Right renal pelvis (tissue), 4 donors: ENCODE measurements at regions not wholly inside any gene's neighbourhood (a gene's known extent, or its start where the extent isn't known, plus 50 kb on each side); places are given as distances from the start of the nearest gene placed in this dataset.
"Not testable (repeated sequence)": the region's sequence is repeated elsewhere in the genome, so short reads cannot be mapped to it uniquely, and the experiment has no call there.

ENCODE experiments used
- DNase-seq, 4 donors: peaks; one replicate each; pipeline ENCODE4 v3.0.0-alpha.2; 2013; ENCODE audit warnings: low read depth in 4 of 4, low spot score in 3 of 4, missing footprints in 1 of 4

DNA sequence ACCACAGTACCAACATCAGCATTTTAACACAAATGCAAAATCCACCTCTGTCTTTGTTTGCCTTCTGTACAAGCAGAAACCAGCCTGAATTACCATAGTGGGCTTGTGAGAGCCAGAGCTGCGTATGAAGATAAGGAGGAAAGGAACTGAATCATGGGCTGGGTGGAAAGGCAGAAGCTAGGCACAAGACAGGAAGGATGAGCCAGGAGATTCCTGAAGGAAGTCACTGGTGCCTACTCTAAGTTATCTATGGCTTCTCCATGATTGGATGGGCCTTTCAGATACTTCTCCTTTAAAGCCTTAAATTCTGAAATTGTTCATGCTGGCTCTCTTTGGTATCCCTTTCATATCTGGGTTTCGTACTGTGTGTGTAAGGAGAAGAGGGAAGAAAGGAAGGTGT is 140.6 kb downstream of the LCA5 start:
- no peak for DNase-seq

DNA sequence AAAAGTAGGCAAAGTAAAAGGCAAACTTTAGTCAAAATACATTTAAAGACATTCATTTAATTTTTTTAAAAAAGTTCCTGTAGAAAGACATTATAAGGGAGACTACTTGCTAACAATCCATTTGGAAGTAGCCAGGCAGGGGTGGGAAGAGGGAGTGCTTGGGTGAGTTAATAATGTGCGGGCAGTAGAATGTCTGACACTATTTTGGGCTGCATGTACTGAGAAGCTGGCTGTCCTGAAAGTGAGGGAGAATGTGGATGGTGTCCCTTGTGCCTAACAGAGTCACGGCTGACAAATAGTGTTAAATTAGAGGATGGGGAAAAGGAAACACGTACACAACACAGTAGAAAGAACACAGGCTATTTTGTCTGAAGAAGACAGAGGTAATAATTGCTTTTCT is 142.5 kb downstream of the LCA5 start:
- DNase-seq: no peak

DNA sequence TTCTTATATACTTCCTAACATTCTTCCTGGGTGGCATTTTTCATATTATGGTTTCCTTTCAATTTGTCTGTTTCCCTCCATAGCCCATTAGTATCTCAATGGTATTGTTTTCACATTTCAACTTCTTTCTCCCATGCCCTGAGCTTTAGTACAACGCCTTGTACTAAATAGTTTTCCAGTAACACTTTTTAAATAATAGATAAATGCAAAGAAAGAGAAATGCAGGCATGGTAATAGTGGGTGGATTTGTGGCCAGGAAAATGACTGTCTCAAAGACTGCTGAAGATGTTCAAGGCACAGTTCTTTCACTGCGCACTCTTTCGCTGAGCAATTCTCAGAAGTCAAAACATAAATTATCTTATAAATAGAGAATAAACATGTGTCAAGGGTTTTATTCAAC is 145.1 kb downstream of the LCA5 start:
- no peak for DNase-seq

DNA sequence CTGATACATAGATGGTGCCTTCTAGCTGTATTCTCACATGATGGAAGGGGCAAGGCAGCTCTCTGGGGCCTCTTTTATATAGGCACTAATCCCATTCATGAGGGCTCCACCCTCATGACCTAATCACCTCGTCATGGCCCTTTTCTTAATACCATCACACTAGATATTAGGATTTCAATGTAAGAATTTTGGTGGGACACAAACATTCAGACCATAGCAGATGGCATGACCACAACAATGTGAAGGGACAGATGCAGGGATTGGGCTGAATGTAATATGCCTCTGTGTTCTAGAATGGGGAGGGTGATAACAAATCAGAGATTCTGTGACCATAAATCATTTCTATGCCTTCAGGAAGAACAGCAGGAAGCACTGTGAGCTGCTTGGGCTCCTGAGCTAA is 145.8 kb downstream of the LCA5 start:
- no peak for DNase-seq

DNA sequence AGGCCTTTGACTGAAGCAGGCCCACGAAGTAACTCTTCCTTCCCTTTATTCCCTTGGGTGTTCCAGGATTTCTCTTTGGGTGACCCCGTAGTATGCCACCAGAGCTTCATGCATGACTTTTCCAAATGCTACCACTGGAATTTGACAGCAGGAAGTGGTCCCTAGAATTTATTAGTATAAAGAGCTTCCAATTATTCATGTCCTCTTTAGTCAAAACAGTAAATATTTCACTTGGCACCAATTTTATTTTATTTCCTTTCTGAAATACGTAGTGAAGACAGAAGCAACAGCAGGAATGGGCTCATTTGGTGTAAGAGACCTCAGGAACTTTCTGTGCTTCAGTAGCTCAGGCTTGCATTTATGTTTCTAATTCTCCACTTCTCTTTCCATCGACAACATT is 151.3 kb downstream of the LCA5 start:
- no peak for DNase-seq

DNA sequence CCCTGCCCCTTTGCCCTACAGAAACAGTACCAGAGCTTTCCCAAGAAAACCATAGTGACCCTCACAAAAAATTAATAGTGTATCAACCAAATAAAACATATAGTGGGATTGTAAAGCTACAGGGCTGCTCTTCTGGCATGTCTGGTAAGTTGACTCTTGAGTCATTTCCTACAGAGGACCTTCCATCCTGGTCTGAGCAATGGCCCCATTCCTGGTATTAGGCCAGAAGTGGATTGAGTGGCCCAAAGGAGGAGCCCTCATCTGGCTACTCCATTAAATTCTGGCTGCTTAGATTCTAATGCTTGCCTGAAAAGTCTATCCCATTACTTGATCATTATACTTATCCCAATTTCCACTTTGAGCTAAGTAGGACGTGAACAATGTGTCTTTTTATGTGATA is 150.9 kb upstream of the HMGN3 start:
- DNase-seq: no peak

DNA sequence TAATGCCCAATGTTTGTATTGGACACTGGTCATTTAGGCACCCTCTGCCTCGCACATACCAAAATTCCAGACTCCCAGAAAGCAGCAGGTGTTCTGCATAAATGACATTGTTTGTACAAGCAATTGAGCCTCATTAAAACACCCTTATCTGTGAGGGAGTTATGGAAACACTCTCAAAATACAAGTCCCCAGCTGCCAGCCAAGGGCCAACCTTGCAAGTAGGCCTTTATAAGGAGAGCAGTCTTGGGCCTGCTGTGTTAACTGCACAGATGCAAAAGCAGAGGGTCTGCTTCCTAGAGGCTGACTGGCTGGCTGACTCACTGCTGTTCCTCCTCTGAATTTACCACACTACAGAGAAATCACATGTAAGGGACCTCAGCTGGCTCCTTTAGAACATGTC is 150.4 kb upstream of the HMGN3 start:
- DNase-seq: no peak

DNA sequence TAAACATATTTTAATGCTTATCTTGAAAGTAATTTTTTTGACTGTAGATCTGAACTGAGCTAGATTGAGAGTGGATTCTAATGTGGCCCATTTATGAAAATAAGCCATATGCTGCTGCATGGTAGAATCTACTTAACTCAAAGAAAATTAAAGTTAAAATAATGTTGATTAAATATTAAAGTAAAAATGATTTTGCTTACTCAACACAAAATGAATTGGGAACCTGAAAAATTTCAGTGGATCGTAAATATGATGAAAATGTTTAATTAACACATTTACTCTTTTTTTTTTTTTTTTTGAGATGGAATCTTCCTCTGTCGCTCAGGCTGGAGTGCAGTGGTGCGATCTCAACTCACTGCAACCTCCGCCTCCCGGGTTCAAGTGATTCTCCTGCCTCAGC is 144.5 kb upstream of the HMGN3 start:
- DNase-seq: no peak

DNA sequence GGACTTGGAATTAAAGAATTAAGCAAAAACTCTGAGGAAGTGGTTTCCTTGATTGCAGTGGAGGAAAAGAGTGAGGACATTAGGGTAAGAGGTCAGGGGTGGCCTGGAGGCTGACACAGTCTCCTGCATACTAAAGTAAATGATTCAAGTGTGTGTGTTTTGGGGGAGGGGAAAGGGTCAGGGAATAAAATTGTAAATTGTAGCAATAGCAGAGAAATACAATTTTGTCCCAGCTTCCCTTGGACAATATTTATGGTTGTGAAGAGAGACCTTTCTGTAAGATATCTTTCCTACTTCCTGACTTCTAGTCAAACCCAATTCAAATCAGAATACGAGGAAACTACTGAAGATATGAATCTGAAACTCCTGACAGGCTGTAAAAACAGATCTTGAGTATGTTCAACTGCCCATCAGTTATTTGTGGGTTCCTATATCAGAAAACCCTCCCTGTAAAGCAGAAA is 143.4 kb upstream of the HMGN3 start:
- peak in 3 of 4 donors; percentile 40 to 67 (median 66) for DNase-seq

DNA sequence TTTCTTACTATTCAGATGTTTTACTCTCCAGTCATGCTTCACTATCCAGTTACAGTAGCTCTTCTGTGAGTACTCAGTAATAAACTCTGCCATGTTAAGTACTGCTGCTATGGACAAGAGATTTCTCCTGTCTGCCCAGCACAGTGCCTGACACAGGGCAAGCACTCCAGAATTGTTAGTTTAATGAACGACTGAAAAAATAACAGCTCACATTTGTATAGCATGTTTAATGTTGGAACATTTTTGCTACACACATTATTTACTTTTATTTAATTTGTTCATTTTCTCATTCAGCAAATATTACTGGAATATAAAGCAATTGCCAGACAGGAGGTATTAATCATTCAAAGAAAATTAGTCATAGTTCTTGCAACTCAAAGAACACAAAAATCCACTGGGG is 142.6 kb upstream of the HMGN3 start:
- no peak for DNase-seq

DNA sequence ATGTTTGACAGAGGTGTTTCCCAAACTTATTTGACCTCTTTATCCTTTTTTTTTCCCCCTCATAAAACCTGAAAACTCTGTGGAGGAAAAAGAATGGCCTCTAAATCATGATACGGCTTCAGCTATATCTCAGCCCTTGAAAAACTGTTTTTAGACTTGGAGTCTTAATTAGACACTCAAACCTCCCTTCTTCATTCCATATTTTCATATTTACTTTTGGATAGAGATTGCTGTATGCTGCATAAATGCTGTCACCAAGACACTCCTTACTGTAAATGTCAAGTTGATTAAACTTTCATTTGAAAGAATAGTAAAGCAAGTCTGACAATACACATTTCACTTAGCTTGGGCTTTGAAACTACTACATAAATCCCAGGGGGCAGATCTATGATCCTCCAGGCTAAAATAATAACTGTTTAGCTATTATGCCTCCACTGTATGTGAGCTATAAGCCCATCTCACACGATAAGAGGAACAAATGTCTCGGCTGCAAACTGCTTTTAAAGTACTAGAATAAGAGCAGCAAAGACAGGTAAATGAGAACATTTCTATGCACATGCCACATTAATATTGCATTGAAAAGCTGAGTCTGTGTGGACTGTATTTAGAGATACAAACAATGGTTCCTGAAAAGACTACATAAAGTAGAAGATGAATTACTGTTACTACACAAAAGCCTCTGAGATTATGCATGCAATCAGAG is 141.3 kb upstream of the HMGN3 start:
- DNase-seq: no peak

DNA sequence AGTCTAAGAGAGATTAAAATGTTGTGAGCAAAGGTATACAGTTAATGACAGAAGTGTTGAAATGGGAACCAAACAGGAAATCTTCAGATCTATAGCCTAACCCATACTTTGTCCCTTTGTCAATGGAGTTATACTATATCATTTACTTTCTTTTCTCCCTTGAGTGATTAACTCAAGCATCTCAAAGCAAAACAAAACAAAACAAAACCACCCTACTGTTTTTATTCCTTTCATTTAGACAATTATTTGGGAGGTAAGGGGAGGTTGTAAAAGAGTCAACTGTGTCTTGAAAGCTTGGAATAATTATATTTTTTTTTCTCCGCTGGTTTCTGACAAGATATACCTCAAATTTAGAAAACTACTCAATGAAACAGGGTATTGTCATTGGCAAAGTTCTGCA is 139.8 kb upstream of the HMGN3 start:
- DNase-seq: no peak

DNA sequence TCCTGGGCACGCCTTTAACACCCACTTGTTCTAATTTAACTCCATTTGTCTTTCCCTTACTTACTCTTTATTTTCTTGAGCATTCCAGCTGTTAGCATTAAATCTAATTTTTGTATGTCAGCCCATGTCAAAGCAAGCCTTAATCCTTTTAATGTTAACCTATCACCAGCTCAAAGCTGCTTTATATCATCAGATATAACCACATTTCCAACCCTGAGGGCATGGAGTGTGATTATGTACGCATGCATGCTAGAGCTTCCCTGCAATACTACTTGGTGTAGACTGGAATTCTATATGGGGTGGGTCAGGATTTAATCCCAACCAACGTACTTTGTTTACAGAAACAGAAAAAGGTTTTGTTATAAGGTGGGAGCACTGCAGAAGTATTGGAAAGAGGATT is 139.4 kb upstream of the HMGN3 start:
- DNase-seq: no peak

DNA sequence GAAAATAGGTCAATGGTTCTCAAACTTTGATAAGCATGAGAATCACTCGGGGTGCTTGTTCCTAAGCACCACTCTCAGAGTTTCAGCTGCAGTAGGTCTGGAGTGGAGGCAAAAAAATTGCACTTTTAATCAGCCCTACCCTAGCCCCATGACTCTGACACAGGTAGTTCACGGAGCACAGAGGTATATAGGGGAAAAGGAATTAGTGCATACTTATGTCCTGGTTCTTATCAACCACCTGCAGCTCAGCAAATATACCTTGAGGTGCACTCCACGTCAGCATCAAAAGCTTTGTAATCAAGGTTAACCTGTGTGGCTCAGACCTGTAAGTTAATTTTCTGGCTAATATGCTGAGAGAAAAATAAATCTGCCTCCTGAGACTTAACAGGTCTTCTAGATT is 138.8 kb upstream of the HMGN3 start:
- no peak for DNase-seq

DNA sequence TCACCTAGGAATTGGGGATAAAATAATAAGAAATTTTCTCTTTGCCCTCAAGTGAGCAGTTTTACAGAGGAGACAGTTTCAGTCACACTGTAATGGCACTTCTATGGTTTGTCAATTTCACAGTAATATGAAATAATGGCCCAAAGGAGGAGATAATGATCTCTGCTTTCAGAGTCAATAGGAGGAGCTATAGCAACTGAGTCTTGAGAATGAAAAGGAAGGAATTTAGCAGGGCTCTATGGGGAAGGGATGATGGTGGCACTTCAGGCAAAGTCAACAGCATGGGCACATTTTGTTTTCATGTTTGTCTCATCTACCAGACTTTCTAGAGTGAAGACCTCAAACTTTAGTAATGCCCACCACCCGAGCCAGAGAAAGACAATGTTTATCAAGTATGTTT is 138.3 kb upstream of the HMGN3 start:
- no peak for DNase-seq

DNA sequence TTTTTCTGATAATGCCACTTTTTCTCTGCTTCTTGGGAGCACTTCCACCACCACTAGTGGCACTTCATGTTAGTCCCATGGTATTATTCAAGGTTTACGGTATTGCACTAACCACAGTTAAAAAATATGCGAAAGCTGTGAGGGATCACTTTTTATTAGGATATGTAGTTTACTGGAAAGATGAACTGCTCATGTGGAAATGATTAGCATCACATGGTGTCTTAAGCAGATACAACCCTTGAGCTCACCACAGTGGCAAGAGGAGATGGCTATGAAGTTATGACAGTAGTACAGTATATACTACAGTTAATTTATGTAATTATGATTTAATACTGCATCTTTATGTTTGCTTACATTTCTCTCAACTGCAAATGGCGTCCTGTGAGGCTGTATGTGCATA is 134.5 kb upstream of the HMGN3 start:
- no peak for DNase-seq

DNA sequence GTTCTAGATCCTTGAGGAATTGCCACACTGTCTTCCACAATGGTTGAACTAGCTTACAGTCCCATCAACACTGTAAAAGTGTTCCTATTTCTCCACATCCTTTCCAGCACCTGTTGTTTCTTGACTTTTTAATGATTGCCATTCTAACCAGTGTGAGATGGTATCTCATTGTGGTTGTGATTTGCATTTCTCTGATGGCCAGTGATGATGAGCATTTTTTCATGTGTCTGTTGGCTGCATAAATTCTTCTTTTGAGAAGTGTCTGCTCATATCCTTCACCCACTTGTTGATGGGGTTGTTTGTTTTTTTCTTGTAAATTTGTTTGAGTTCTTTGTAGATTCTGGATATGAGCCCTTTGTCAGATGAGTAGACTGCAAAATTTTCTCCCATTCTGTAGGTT is 129.0 kb upstream of the HMGN3 start:
- not testable (repeated sequence) for DNase-seq

DNA sequence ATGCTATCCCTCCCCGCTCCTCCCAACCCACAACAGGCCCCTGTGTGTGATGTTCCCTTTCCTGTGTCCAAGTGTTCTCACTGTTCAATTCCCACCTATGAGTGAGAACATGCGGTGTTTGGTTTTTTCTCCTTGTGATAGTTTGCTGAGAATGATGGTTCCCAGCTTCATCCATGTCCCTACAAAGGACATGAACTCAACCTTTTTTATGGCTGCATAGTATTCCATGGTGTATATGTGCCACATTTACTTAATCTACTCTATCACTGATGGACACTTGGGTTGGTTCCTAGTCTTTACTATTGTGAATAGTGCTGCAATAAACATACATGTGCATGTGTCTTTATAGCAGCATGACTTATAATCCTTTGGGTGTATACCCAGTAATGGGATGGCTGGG is 126.6 kb upstream of the HMGN3 start:
- not testable (repeated sequence) for DNase-seq

DNA sequence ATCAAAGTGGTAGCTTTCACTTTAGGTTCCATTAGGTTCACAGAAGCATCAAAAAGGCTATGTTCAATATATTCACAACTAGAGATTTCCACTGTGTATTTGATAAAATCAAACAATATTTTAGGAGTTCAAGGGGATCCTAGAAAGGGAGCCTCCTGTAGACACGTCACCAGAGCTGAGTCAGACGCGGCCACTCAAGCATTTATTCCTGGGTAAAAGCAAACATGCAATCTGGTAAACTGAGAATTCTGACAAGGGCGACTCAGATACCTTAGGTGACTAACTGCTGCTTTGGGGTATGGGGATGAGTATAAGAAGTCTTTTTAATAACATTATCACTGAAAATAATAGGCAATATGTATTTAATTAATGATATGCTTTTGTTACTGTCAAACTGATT is 118.7 kb upstream of the HMGN3 start:
- no peak for DNase-seq

DNA sequence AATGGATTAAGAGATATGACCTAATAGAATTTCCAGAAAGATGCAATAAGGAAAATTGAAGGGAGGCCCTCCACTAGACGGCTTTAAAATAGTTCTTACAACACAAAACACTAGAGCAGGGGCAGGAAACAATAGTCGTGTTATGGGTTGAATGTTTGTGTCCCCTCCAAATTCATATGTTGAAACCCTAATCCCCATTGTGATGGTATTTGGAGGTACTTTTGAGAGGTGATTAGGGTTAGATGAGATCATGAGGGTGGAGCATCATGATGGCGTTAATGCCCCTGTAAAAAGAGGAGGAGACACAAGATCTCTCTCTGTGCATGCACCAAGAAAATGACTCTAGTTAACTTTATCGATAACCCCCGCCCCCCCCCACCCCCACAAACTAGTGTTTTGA is 104.0 kb upstream of the HMGN3 start:
- no peak for DNase-seq

DNA sequence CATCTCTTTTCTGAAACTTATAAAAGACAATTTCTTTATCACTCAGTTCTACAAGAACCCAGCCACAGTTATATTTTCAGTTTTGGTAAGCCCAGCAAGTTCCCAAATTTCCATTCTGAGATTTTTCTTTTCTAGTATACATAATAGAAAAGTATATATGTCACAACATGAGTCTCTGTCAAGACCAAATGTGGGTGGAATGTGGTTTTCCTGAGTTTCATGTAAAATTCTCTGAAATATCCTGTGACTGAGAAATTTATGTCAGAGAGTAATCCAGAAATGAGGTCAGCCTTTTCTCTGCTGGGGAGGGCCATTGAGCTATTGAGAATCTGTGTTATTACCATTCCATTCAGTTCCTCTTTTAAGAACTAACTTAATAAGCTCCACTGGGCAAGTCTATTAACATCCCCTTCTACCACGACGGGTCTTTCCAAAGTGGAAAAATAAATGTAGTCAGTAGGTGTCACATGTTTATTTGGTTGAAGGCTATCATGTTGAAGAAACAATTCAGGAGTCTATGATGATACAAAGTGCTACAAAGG is 100.7 kb upstream of the HMGN3 start:
- no peak for DNase-seq

DNA sequence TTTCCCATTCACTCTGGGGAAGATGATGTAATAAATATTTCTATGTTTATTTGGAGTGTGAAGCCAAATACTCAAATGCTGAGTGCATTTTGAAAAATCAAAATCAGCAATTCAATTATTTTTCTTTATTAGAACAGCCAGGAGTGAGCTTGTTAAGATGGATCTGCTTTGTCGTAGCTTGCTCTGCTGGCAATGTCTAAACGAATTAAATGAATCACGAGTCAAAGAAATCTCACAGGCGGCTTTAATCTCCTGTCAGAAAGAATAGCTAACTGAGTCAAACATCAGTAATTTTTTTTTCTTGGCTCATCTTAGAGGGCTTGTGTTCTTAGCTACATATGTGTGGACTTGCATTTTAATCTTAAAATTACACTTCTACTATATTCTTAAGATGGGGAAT is 100.2 kb upstream of the HMGN3 start:
- DNase-seq: no peak

DNA sequence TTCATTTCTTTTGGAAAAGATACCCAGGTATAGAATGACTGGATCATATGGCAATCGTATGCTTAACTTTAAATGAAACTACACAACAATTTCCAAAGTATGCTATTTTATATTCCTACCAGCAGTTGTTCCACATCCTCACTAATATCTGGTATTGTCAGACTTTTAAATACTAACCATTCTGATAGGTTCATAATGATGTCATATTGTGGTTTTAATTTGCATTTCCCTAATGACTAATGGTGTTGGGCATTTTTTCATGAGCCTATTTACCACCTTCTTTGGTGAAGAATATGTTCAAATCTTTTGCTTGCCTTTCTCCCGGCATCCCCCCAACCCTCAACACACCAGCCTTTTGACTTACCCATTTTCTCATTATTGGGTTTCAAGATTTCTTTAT is 96.2 kb upstream of the HMGN3 start:
- no peak for DNase-seq
